ENCODE measurements at regions not wholly inside any gene's neighbourhood (a gene's known extent, or its start where the extent isn't known, plus 50 kb on each side); places are given as distances from the start of the nearest gene placed in this dataset.

DNA sequence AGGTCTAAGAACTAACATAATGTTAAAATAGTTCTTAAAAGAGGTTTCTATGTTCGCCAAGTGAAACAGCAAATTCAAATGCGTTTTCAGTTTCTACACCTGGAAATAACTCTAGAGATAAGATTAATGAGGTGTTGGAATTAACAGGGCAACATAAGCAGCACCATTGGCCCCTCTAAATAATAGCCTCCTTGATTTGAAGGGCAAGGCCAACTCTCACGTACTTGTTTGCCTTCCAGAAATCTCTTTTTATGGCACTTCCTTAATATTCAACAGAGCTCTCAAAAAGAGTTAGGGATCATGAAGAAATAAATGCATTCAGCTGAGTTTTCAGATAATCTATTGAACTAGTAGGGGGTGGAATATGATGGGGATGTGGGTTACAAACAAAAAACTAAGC lies 80.9 kb downstream of the AASDHPPT start:
- TF ChIP-seq, protein P1, sequence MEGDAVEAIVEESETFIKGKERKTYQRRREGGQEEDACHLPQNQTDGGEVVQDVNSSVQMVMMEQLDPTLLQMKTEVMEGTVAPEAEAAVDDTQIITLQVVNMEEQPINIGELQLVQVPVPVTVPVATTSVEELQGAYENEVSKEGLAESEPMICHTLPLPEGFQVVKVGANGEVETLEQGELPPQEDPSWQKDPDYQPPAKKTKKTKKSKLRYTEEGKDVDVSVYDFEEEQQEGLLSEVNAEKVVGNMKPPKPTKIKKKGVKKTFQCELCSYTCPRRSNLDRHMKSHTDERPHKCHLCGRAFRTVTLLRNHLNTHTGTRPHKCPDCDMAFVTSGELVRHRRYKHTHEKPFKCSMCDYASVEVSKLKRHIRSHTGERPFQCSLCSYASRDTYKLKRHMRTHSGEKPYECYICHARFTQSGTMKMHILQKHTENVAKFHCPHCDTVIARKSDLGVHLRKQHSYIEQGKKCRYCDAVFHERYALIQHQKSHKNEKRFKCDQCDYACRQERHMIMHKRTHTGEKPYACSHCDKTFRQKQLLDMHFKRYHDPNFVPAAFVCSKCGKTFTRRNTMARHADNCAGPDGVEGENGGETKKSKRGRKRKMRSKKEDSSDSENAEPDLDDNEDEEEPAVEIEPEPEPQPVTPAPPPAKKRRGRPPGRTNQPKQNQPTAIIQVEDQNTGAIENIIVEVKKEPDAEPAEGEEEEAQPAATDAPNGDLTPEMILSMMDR (IDR thresholded peaks at IDR 0.05), result no peak
- TF ChIP-seq ZFX (IDR thresholded peaks at IDR 0.05; ENCODE audit: borderline replicate concordance), result no peak

Data from 22Rv1 (cell line).